H9 (cell line): ENCODE measurements at regions not wholly inside any gene's neighbourhood (a gene's known extent, or its start where the extent isn't known, plus 50 kb on each side); places are given as distances from the start of the nearest gene placed in this dataset.

ENCODE experiments used
- DNase-seq: peaks from one replicate; pipeline ENCODE4 v3.0.0-alpha.2; 2017
- H2AFZ ChIP-seq: one replicate; pipeline ENCODE4 v1.6.1; 2013; ENCODE audit warnings: mild to moderate bottlenecking, low read length, control low read depth, moderate library complexity
- H2AK5ac ChIP-seq: 2 replicates; pipeline ENCODE4 v1.6.1; 2013; ENCODE audit warnings: low read length, control low read depth, mixed read lengths; ENCODE audit not compliant: insufficient read length
- H2BK120ac ChIP-seq: one replicate; pipeline ENCODE4 v1.6.1; 2013; ENCODE audit warnings: low read depth, mild to moderate bottlenecking, low read length, control low read depth, inconsistent platforms; ENCODE audit not compliant: poor library complexity, severe bottlenecking
- H2BK12ac ChIP-seq: 2 replicates; pipeline ENCODE4 v1.6.1; 2013; ENCODE audit warnings: low read length, control low read depth, mixed read lengths, low read depth; ENCODE audit not compliant: insufficient read length
- H2BK15ac ChIP-seq: 2 replicates; pipeline ENCODE4 v1.6.1; 2013; ENCODE audit warnings: low read depth, low read length, control low read depth
- H2BK20ac ChIP-seq: one replicate; pipeline ENCODE4 v1.6.1; 2013; ENCODE audit warnings: low read depth, mild to moderate bottlenecking, low read length, control low read depth, inconsistent platforms; ENCODE audit not compliant: poor library complexity, severe bottlenecking
- H2BK5ac ChIP-seq: 2 replicates; pipeline ENCODE4 v1.6.1; 2013; ENCODE audit warnings: low read length, control low read depth, mixed read lengths; ENCODE audit not compliant: insufficient read length
- H3K14ac ChIP-seq: 2 replicates; pipeline ENCODE4 v1.6.1; 2013; ENCODE audit warnings: low read length, control low read depth; ENCODE audit not compliant: insufficient read depth
- H3K18ac ChIP-seq: 2 replicates; pipeline ENCODE4 v1.6.1; 2013; ENCODE audit warnings: low read depth, mild to moderate bottlenecking, mixed read lengths, low read length, control low read depth; ENCODE audit not compliant: insufficient read length
- H3K23ac ChIP-seq: 2 replicates; pipeline ENCODE4 v1.6.1; 2013; ENCODE audit warnings: low read length, control low read depth, mixed read lengths, low read depth; ENCODE audit not compliant: insufficient read length
- H3K23me2 ChIP-seq: 2 replicates; pipeline ENCODE4 v1.6.1; 2013; ENCODE audit warnings: low read depth, mild to moderate bottlenecking, mixed read lengths, low read length, control low read depth; ENCODE audit not compliant: insufficient read length, poor library complexity, severe bottlenecking
- H3K27ac ChIP-seq: 2 replicates; pipeline ENCODE4 v1.5.1; 2013; ENCODE audit warnings: low read length, control low read depth, mixed read lengths, low read depth; ENCODE audit not compliant: insufficient read length
- H3K27me3 ChIP-seq: 2 replicates; pipeline ENCODE4 v1.6.1; 2013; ENCODE audit warnings: low read length, control low read depth, inconsistent platforms; ENCODE audit not compliant: insufficient read depth
- H3K4ac ChIP-seq: 2 replicates; pipeline ENCODE4 v1.6.1; 2013; ENCODE audit warnings: low read depth, mild to moderate bottlenecking, control low read depth, inconsistent platforms, low read length, moderate library complexity
- H3K4me1 ChIP-seq: 2 replicates; pipeline ENCODE4 v1.6.1; 2013; ENCODE audit warnings: low read length, control low read depth, inconsistent platforms; ENCODE audit not compliant: insufficient read depth
- H3K4me2 ChIP-seq: 2 replicates; pipeline ENCODE4 v1.6.1; 2013; ENCODE audit warnings: low read length, control low read depth, mixed read lengths; ENCODE audit not compliant: insufficient read length, insufficient read depth
- H3K56ac ChIP-seq: 2 replicates; pipeline ENCODE4 v1.6.1; 2013; ENCODE audit warnings: low read depth, mild to moderate bottlenecking, mixed read lengths, low read length, control low read depth; ENCODE audit not compliant: insufficient read length
- H3K79me1 ChIP-seq: 2 replicates; pipeline ENCODE4 v1.6.1; 2013; ENCODE audit warnings: low read depth, mild to moderate bottlenecking, moderate library complexity, low read length, control low read depth, inconsistent platforms; ENCODE audit not compliant: insufficient read depth, poor library complexity, severe bottlenecking
- H3K79me2 ChIP-seq: 2 replicates; pipeline ENCODE4 v1.6.1; 2013; ENCODE audit warnings: low read length, control low read depth, inconsistent platforms; ENCODE audit not compliant: insufficient read depth
- H3K9ac ChIP-seq: 2 replicates; pipeline ENCODE4 v1.6.1; 2013; ENCODE audit warnings: low read length, control low read depth, mixed read lengths; ENCODE audit not compliant: insufficient read length; ENCODE audit errors: extremely low read depth
- H3K9me3 ChIP-seq: one replicate; pipeline ENCODE4 v1.6.1; 2013; ENCODE audit warnings: low read depth, low read length, inconsistent platforms; ENCODE audit not compliant: control insufficient read depth
- H3T11ph ChIP-seq: one replicate; pipeline ENCODE4 v1.6.1; 2013; ENCODE audit warnings: mild to moderate bottlenecking, low read length, control low read depth, inconsistent platforms
- H4K20me1 ChIP-seq: one replicate; pipeline ENCODE4 v1.6.1; 2013; ENCODE audit not compliant: control insufficient read depth, insufficient read length, insufficient read depth
- H4K5ac ChIP-seq: 2 replicates; pipeline ENCODE4 v1.6.1; 2013; ENCODE audit warnings: low read depth, mild to moderate bottlenecking, mixed read lengths, low read length, control low read depth; ENCODE audit not compliant: insufficient read length
- H4K8ac ChIP-seq: replicated peaks from 2 replicates; pipeline ENCODE4 v1.6.1; 2013; ENCODE audit warnings: low read length, control low read depth, mixed read lengths, low read depth; ENCODE audit not compliant: insufficient read length
- H4K91ac ChIP-seq: 2 replicates; pipeline ENCODE4 v1.6.1; 2013; ENCODE audit warnings: low read depth, mild to moderate bottlenecking, moderate library complexity, mixed read lengths, low read length, control low read depth; ENCODE audit not compliant: insufficient read length
- H3K27ac Mint-ChIP-seq, 3 experiments: 2 replicates in 2 of 3; 3 replicates in 1 of 3; pipeline ENCODE4 v1.8.0; 2020 to 2021; ENCODE audit warnings: mixed read lengths in 3 of 3, mild to moderate bottlenecking in 1 of 3, moderate library complexity in 1 of 3
- H3K27me3 Mint-ChIP-seq: 2 replicates; pipeline ENCODE4 v1.8.0; 2021; ENCODE audit warnings: low read depth, mild to moderate bottlenecking, moderate library complexity, mixed read lengths
- H3K36me3 Mint-ChIP-seq, 3 experiments: 2 replicates in 2 of 3; 3 replicates in 1 of 3; pipeline ENCODE4 v1.8.0; 2020 to 2021; ENCODE audit warnings: low read depth in 3 of 3, mixed read lengths in 3 of 3; ENCODE audit not compliant: insufficient read depth in 1 of 3
- H3K4me1 Mint-ChIP-seq, 2 experiments: 2 replicates each; pipeline ENCODE4 v1.8.0; 2020; ENCODE audit warnings: mixed read lengths in 2 of 2
- H3K4me3 Mint-ChIP-seq, 2 experiments: 2 replicates in 1 of 2; 3 replicates in 1 of 2; pipeline ENCODE4 v1.8.0; 2020 to 2021; ENCODE audit warnings: mild to moderate bottlenecking in 2 of 2, mixed read lengths in 2 of 2, moderate library complexity in 1 of 2
- H3K9me3 Mint-ChIP-seq, 2 experiments: 2 replicates in 1 of 2; 3 replicates in 1 of 2; pipeline ENCODE4 v1.8.0; 2020; ENCODE audit warnings: mild to moderate bottlenecking in 2 of 2, mixed read lengths in 2 of 2, moderate library complexity in 1 of 2
- CTCF ChIP-seq: fragments of 200-600 bp; sonication (generic); conservative IDR thresholded peaks from 3 replicates; pipeline ENCODE4 v1.8.0; 2021; ENCODE audit warnings: antibody characterized with exemption, mild to moderate bottlenecking

GRCh38 chr4:92246384-92246783 lies 57.4 kb upstream of the GRID2 start:
- no peak overlapping the region for H3T11ph ChIP-seq
- no peak overlapping the region for H3K23ac ChIP-seq
- H3K79me2 ChIP-seq, result no peaks in the 10 kb centered on the region
- no peaks in the 10 kb centered on the region for H3K79me1 ChIP-seq
- H4K20me1 ChIP-seq, result no peaks in the 10 kb centered on the region
- no peak overlapping the region for H4K91ac ChIP-seq
- H2BK120ac ChIP-seq, result no peak overlapping the region
- no peak for DNase-seq
- H2AFZ ChIP-seq, result no peak overlapping the region
- no peak for TF ChIP-seq CTCF
- Mint-ChIP-seq H3K9me3 (peaks cover 31 to 35% of the 10 kb centered on the region in 2 experiments), H3K27ac (no peak overlapping the region), H3K4me3 (no peak overlapping the region), H3K4me1 (no peaks in the 10 kb centered on the region), H3K36me3 (peaks cover 5 to 17% (median 14%) of the 10 kb centered on the region in 3 experiments; a peak in 6 of 7 replicates), H3K27me3 (peaks cover 52% of the 10 kb centered on the region)
- no peaks in the 10 kb centered on the region for H3K27me3 ChIP-seq
- H3K18ac ChIP-seq, result no peak overlapping the region
- no peak overlapping the region for H3K9ac ChIP-seq
- H2BK20ac ChIP-seq, result no peak overlapping the region
- no peaks in the 10 kb centered on the region for H3K4me1 ChIP-seq
- H2BK15ac ChIP-seq, result no peak overlapping the region
- H3K9me3 ChIP-seq, result peaks cover 17% of the 10 kb centered on the region
- no peak overlapping the region for H2AK5ac ChIP-seq
- H3K14ac ChIP-seq, result no peak overlapping the region
- H4K5ac ChIP-seq, result no peak overlapping the region
- no peak overlapping the region for H4K8ac ChIP-seq
- no peak overlapping the region for H2BK5ac ChIP-seq
- no peak overlapping the region for H3K4ac ChIP-seq
- no peak overlapping the region for H2BK12ac ChIP-seq
- H3K23me2 ChIP-seq, result no peaks in the 10 kb centered on the region
- H3K27ac ChIP-seq, result no peak overlapping the region
- H3K4me2 ChIP-seq, result no peak overlapping the region
- H3K56ac ChIP-seq, result no peak overlapping the region
